ENCODE measurements at regions not wholly inside any gene's neighbourhood (a gene's known extent, or its start where the extent isn't known, plus 50 kb on each side); places are given as distances from the start of the nearest gene placed in this dataset.

- no peak overlapping the region for H3K4me3 Mint-ChIP-seq
- H3K9me3 Mint-ChIP-seq = peaks cover 0 to 2% of the 10 kb centered on the region in 2 donors
- no peaks in the 10 kb centered on the region for H3K27me3 Mint-ChIP-seq
- DNase-seq = no peak
- no peaks in the 10 kb centered on the region for H3K36me3 Mint-ChIP-seq
- H3K27ac Mint-ChIP-seq = no peak overlapping the region
- ATAC-seq (replicated peaks) = no peak
- H3K4me1 Mint-ChIP-seq = no peaks in the 10 kb centered on the region
Observed at GRCh38 chr14:53808042-53808441, 148.6 kb downstream of the BMP4 start.

- Mint-ChIP-seq H3K36me3 (no peaks in the 10 kb centered on the region), H3K27me3 (no peaks in the 10 kb centered on the region), H3K4me3 (no peak overlapping the region), H3K27ac (no peak overlapping the region), H3K4me1 (no peaks in the 10 kb centered on the region), H3K9me3 (peaks cover 0 to 4% of the 10 kb centered on the region in 2 donors)
- no peak for ATAC-seq (replicated peaks)
- DNase-seq = no peak
Observed at GRCh38 chr14:53807542-53807941, 149.1 kb downstream of the BMP4 start.

GRCh38 chr14:53807108-53807507 lies 149.5 kb downstream of the BMP4 start:
- no peak for ATAC-seq (replicated peaks)
- peaks cover 0 to 7% of the 10 kb centered on the region in 2 donors for H3K9me3 Mint-ChIP-seq
- no peaks in the 10 kb centered on the region for H3K4me1 Mint-ChIP-seq
- no peaks in the 10 kb centered on the region for H3K36me3 Mint-ChIP-seq
- H3K27me3 Mint-ChIP-seq = no peaks in the 10 kb centered on the region
- no peak overlapping the region for H3K27ac Mint-ChIP-seq
- no peak overlapping the region for H3K4me3 Mint-ChIP-seq
- no peak for DNase-seq

GRCh38 chr14:53796734-53797133 lies 159.9 kb downstream of the BMP4 start:
- H3K36me3 Mint-ChIP-seq = no peaks in the 10 kb centered on the region
- H3K4me1 Mint-ChIP-seq = no peaks in the 10 kb centered on the region
- no peak overlapping the region for H3K27ac Mint-ChIP-seq
- no peak overlapping the region for H3K4me3 Mint-ChIP-seq
- H3K9me3 Mint-ChIP-seq = no peaks in the 10 kb centered on the region
- ATAC-seq (replicated peaks) (no peak), DNase-seq (no peak)
- H3K27me3 Mint-ChIP-seq = no peaks in the 10 kb centered on the region

- Mint-ChIP-seq H3K9me3 (no peaks in the 10 kb centered on the region), H3K4me3 (no peak overlapping the region), H3K36me3 (no peaks in the 10 kb centered on the region), H3K27ac (no peak overlapping the region), H3K4me1 (no peaks in the 10 kb centered on the region), H3K27me3 (no peaks in the 10 kb centered on the region)
- ATAC-seq (replicated peaks) = no peak
- no peak for DNase-seq
Observed at GRCh38 chr14:53793790-53794505, 162.7 kb downstream of the BMP4 start.

- Mint-ChIP-seq H3K4me3 (no peak overlapping the region), H3K27ac (no peak overlapping the region), H3K27me3 (no peaks in the 10 kb centered on the region), H3K9me3 (no peaks in the 10 kb centered on the region), H3K36me3 (no peaks in the 10 kb centered on the region), H3K4me1 (no peaks in the 10 kb centered on the region)
- ATAC-seq (replicated peaks) = no peak
- DNase-seq = no peak
Observed at GRCh38 chr14:53792909-53793308, 163.7 kb downstream of the BMP4 start.

GRCh38 chr14:53790731-53791500 lies 165.7 kb downstream of the BMP4 start:
- Mint-ChIP-seq H3K4me3 (no peak overlapping the region), H3K9me3 (no peaks in the 10 kb centered on the region), H3K4me1 (no peaks in the 10 kb centered on the region), H3K27ac (no peak overlapping the region), H3K36me3 (no peaks in the 10 kb centered on the region), H3K27me3 (no peaks in the 10 kb centered on the region)
- no peak for DNase-seq
- no peak for ATAC-seq (replicated peaks)

- H3K9me3 Mint-ChIP-seq = peaks cover 5 to 7% of the 10 kb centered on the region in 2 donors
- no peaks in the 10 kb centered on the region for H3K36me3 Mint-ChIP-seq
- no peaks in the 10 kb centered on the region for H3K27me3 Mint-ChIP-seq
- no peak overlapping the region for H3K27ac Mint-ChIP-seq
- ATAC-seq (replicated peaks) = no peak
- H3K4me1 Mint-ChIP-seq = no peaks in the 10 kb centered on the region
- H3K4me3 Mint-ChIP-seq = no peak overlapping the region
- no peak for DNase-seq
Observed at GRCh38 chr14:53788566-53788965, 168.1 kb downstream of the BMP4 start.

- H3K27me3 Mint-ChIP-seq = no peaks in the 10 kb centered on the region
- ATAC-seq (replicated peaks) (no peak), DNase-seq (no peak)
- no peaks in the 10 kb centered on the region for H3K36me3 Mint-ChIP-seq
- H3K9me3 Mint-ChIP-seq = peaks cover 5 to 7% of the 10 kb centered on the region in 2 donors
- H3K4me1 Mint-ChIP-seq = no peaks in the 10 kb centered on the region
- H3K27ac Mint-ChIP-seq = no peak overlapping the region
- H3K4me3 Mint-ChIP-seq = no peak overlapping the region
Observed at GRCh38 chr14:53786045-53786444, 170.6 kb downstream of the BMP4 start.

- no peaks in the 10 kb centered on the region for H3K36me3 Mint-ChIP-seq
- H3K27ac Mint-ChIP-seq = no peak overlapping the region
- H3K9me3 Mint-ChIP-seq = peaks cover 5 to 7% of the 10 kb centered on the region in 2 donors
- DNase-seq (no peak), ATAC-seq (replicated peaks) (no peak)
- H3K4me3 Mint-ChIP-seq = no peak overlapping the region
- no peaks in the 10 kb centered on the region for H3K27me3 Mint-ChIP-seq
- H3K4me1 Mint-ChIP-seq = no peaks in the 10 kb centered on the region
Observed at GRCh38 chr14:53784688-53785087, 171.9 kb downstream of the BMP4 start.

- no peak for DNase-seq
- no peaks in the 10 kb centered on the region for H3K36me3 Mint-ChIP-seq
- no peak overlapping the region for H3K27ac Mint-ChIP-seq
- no peaks in the 10 kb centered on the region for H3K4me1 Mint-ChIP-seq
- no peaks in the 10 kb centered on the region for H3K27me3 Mint-ChIP-seq
- no peak for ATAC-seq (replicated peaks)
- H3K4me3 Mint-ChIP-seq = no peak overlapping the region
- peaks cover 5 to 7% of the 10 kb centered on the region in 2 donors for H3K9me3 Mint-ChIP-seq
Observed at GRCh38 chr14:53783256-53783655, 173.4 kb downstream of the BMP4 start.

GRCh38 chr14:53780051-53780555 lies 176.5 kb downstream of the BMP4 start:
- DNase-seq (no peak), ATAC-seq (replicated peaks) (no peak)
- no peaks in the 10 kb centered on the region for H3K36me3 Mint-ChIP-seq
- no peaks in the 10 kb centered on the region for H3K27me3 Mint-ChIP-seq
- H3K9me3 Mint-ChIP-seq = peaks cover 5 to 7% of the 10 kb centered on the region in 2 donors
- H3K4me1 Mint-ChIP-seq = no peaks in the 10 kb centered on the region
- no peak overlapping the region for H3K27ac Mint-ChIP-seq
- no peak overlapping the region for H3K4me3 Mint-ChIP-seq

GRCh38 chr14:53779301-53779700 lies 177.3 kb downstream of the BMP4 start:
- Mint-ChIP-seq H3K36me3 (no peaks in the 10 kb centered on the region), H3K27me3 (no peaks in the 10 kb centered on the region), H3K4me1 (no peaks in the 10 kb centered on the region), H3K27ac (no peak overlapping the region), H3K4me3 (no peak overlapping the region), H3K9me3 (peaks cover 0 to 4% of the 10 kb centered on the region in 2 donors)
- DNase-seq (no peak), ATAC-seq (replicated peaks) (no peak)

- ATAC-seq (replicated peaks) (no peak), DNase-seq (no peak)
- Mint-ChIP-seq H3K4me1 (no peaks in the 10 kb centered on the region), H3K36me3 (no peaks in the 10 kb centered on the region), H3K27me3 (no peaks in the 10 kb centered on the region), H3K4me3 (no peak overlapping the region), H3K9me3 (peaks cover 0 to 2% of the 10 kb centered on the region in 2 donors), H3K27ac (no peak overlapping the region)
Observed at GRCh38 chr14:53778263-53778662, 178.4 kb downstream of the BMP4 start.

GRCh38 chr14:53772936-53773335 lies 183.7 kb downstream of the BMP4 start:
- no peaks in the 10 kb centered on the region for H3K36me3 Mint-ChIP-seq
- DNase-seq (no peak), ATAC-seq (replicated peaks) (no peak)
- no peak overlapping the region for H3K4me3 Mint-ChIP-seq
- no peaks in the 10 kb centered on the region for H3K27me3 Mint-ChIP-seq
- H3K4me1 Mint-ChIP-seq = no peaks in the 10 kb centered on the region
- peaks cover 0 to 2% of the 10 kb centered on the region in 2 donors for H3K9me3 Mint-ChIP-seq
- no peak overlapping the region for H3K27ac Mint-ChIP-seq
